ENCODE measurements at regions not wholly inside any gene's neighbourhood (a gene's known extent, or its start where the extent isn't known, plus 50 kb on each side); places are given as distances from the start of the nearest gene placed in this dataset.

GRCh38 chr2:12549641-12550040, 167.1 kb upstream of the TRIB2 start:
- Histone ChIP-seq H2AFZ (ENCODE audit: low read length) (no peak overlapping the region), H4K20me1 (ENCODE audit: insufficient read depth, low read length) (no peaks in the 10 kb centered on the region), H3K9me3 (ENCODE audit: low read length) (no peaks in the 10 kb centered on the region), H3K9me2 (ENCODE audit: insufficient read depth, low read length) (no peaks in the 10 kb centered on the region), H3K79me2 (ENCODE audit: insufficient read depth, low read depth, low read length) (no peaks in the 10 kb centered on the region), H3K36me3 (ENCODE audit: insufficient read depth, low read length) (no peaks in the 10 kb centered on the region), H3K4me2 (ENCODE audit: low read length) (no peak overlapping the region), H3K4me1 (ENCODE audit: insufficient read depth, low read length, poor library complexity, severe bottlenecking) (no peaks in the 10 kb centered on the region), H3K4me3 (ENCODE audit: low read depth, low read length, poor library complexity, severe bottlenecking) (no peak overlapping the region), H3K27ac (ENCODE audit: low read depth, low read length, poor library complexity, severe bottlenecking) (no peak overlapping the region)
- intact Hi-C loops (cut with micrococcal nuclease; ENCODE audit: unreplicated experiment), result no loop called here
- no TSS peak for BruUV-seq (replicated peaks)
- TF ChIP-seq CTCF (conservative IDR thresholded peaks at IDR 0.05; ENCODE audit: low read length) (no peak), EZH2phosphoT487 (IDR thresholded peaks at IDR 0.05; ENCODE audit: borderline replicate concordance, low read depth, low read length) (no peak)
- ChIA-PET CTCF (ENCODE audit: unreplicated experiment) (no interaction called here), POLR2A (interaction anchor here (0.7 to 1.8 kb wide), 3 partner anchors 10 to 650 kb away, joined by 3 to 5 read pairs (median 4); no protein-coding TSS in a partner anchor)
- DNase-seq (ENCODE audit: low spot score), result no peak

GRCh38 chr2:12552092-12552491, 164.6 kb upstream of the TRIB2 start:
- CTCF ChIA-PET (ENCODE audit: unreplicated experiment), result no interaction called here
- Histone ChIP-seq H3K9me3 (ENCODE audit: low read length) (no peaks in the 10 kb centered on the region), H2AFZ (ENCODE audit: low read length) (no peak overlapping the region), H3K4me2 (ENCODE audit: low read length) (no peak overlapping the region), H3K79me2 (ENCODE audit: insufficient read depth, low read depth, low read length) (no peaks in the 10 kb centered on the region), H3K27ac (ENCODE audit: low read depth, low read length, poor library complexity, severe bottlenecking) (no peak overlapping the region), H3K4me1 (ENCODE audit: insufficient read depth, low read length, poor library complexity, severe bottlenecking) (no peaks in the 10 kb centered on the region), H4K20me1 (ENCODE audit: insufficient read depth, low read length) (no peaks in the 10 kb centered on the region), H3K4me3 (ENCODE audit: low read depth, low read length, poor library complexity, severe bottlenecking) (no peak overlapping the region), H3K9me2 (ENCODE audit: insufficient read depth, low read length) (no peaks in the 10 kb centered on the region), H3K36me3 (ENCODE audit: insufficient read depth, low read length) (no peaks in the 10 kb centered on the region)
- TF ChIP-seq CTCF (conservative IDR thresholded peaks at IDR 0.05; ENCODE audit: low read length) (no peak), EZH2phosphoT487 (IDR thresholded peaks at IDR 0.05; ENCODE audit: borderline replicate concordance, low read depth, low read length) (no peak)
- no peak for DNase-seq (ENCODE audit: low spot score)
- no TSS peak for BruUV-seq (replicated peaks)
- intact Hi-C loops (cut with micrococcal nuclease; ENCODE audit: unreplicated experiment), result no loop called here
- POLR2A ChIA-PET, result interaction anchor here (0.7 to 1.5 kb wide), 3 partner anchors 11 to 72 kb away, joined by 3 to 10 read pairs (median 4); no protein-coding TSS in a partner anchor

DNA sequence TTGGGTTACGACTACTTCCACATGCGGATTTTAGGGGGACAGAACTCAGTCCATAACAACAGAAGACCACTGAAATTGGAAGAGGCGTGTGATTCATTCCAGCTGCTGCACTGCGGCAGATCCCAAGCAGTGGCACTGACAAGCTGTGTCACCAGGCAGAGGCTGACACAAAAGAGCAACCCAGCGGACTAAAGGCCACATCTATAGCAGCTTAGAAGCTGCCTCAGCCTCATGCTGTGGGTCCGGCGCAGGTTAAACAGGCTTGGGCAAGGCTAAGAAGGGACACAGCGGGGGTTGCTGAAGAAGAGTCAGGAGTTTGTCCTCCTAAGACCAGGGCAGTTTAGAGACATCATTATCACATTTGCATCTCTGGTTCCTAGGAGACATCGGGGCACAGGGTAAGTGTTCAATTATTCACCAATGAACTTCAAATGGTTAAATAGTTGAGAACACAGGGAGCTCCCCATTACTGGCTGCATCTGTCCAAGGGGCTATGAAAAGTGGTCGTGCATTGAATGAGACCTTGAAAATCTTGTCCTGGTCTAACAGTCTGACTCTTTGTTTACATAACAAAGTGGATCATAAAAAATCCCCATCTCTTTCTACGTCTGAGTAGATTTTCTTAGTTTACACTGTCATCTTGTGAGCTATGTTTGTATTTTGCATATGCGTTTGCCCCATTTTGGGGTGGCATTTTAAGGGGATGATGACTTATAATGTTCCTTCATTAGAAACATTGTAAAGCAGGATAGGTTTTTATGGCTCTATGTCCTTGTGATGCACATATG, 162.3 kb upstream of the TRIB2 start:
- CTCF ChIA-PET (ENCODE audit: unreplicated experiment), result no interaction called here
- TF ChIP-seq EZH2phosphoT487 (IDR thresholded peaks at IDR 0.05; ENCODE audit: borderline replicate concordance, low read depth, low read length), result no peak
- no peak for TF ChIP-seq CTCF (conservative IDR thresholded peaks at IDR 0.05; ENCODE audit: low read length)
- POLR2A ChIA-PET, result interaction anchor here (0.6 to 1.3 kb wide), 2 partner anchors 11 to 92 kb away, joined by 3 to 4 read pairs; no protein-coding TSS in a partner anchor
- intact Hi-C loops (cut with micrococcal nuclease; ENCODE audit: unreplicated experiment), result loop anchor here (2.0 kb wide), 1 partner anchor 162 kb away; the partner anchor contains the start of gene TRIB2
- no peak overlapping the region for H3K4me2 ChIP-seq (ENCODE audit: low read length)
- H3K27ac ChIP-seq (ENCODE audit: low read depth, low read length, poor library complexity, severe bottlenecking), result no peak overlapping the region
- no peaks in the 10 kb centered on the region for H3K9me2 ChIP-seq (ENCODE audit: insufficient read depth, low read length)
- no peaks in the 10 kb centered on the region for H3K79me2 ChIP-seq (ENCODE audit: insufficient read depth, low read depth, low read length)
- no peaks in the 10 kb centered on the region for H3K4me1 ChIP-seq (ENCODE audit: insufficient read depth, low read length, poor library complexity, severe bottlenecking)
- no TSS peak for BruUV-seq (replicated peaks)
- no peak for DNase-seq (ENCODE audit: low spot score)
- no peak overlapping the region for H2AFZ ChIP-seq (ENCODE audit: low read length)
- H3K36me3 ChIP-seq (ENCODE audit: insufficient read depth, low read length), result no peaks in the 10 kb centered on the region
- H3K4me3 ChIP-seq (ENCODE audit: low read depth, low read length, poor library complexity, severe bottlenecking), result no peak overlapping the region
- no peaks in the 10 kb centered on the region for H3K9me3 ChIP-seq (ENCODE audit: low read length)
- H4K20me1 ChIP-seq (ENCODE audit: insufficient read depth, low read length), result no peaks in the 10 kb centered on the region
